GM12872 (cell line): ENCODE measurements at regions not wholly inside any gene's neighbourhood (a gene's known extent, or its start where the extent isn't known, plus 50 kb on each side); places are given as distances from the start of the nearest gene placed in this dataset.

Experiments used
- CTCF ChIP-seq: IDR thresholded peaks from 3 replicates; pipeline ENCODE4 v1.5.1; 2011; ENCODE audit warnings: low read depth, mild to moderate bottlenecking, low read length, moderate library complexity; ENCODE audit not compliant: insufficient read depth

GRCh38 chr1:72433591-72433990 is 151.3 kb upstream of the NEGR1 start:
- TF ChIP-seq CTCF = no peak

GRCh38 chr1:72432645-72433267 is 150.4 kb upstream of the NEGR1 start:
- TF ChIP-seq CTCF = no peak

GRCh38 chr1:72431810-72432209 is 149.5 kb upstream of the NEGR1 start:
- TF ChIP-seq CTCF = no peak

- no peak for TF ChIP-seq CTCF
These were observed 136.9 kb upstream of the NEGR1 start for GRCh38 chr1:72419229-72419628.

- no peak for TF ChIP-seq CTCF
These were observed 129.9 kb upstream of the NEGR1 start for GRCh38 chr1:72412286-72412685.

GRCh38 chr1:72399807-72400206 is 117.5 kb upstream of the NEGR1 start:
- no peak for TF ChIP-seq CTCF

- TF ChIP-seq CTCF = no peak
These were observed 115.4 kb upstream of the NEGR1 start for GRCh38 chr1:72397786-72398185.
